IMR-90 (cell line): ENCODE measurements at regions not wholly inside any gene's neighbourhood (a gene's known extent, or its start where the extent isn't known, plus 50 kb on each side); places are given as distances from the start of the nearest gene placed in this dataset.

Experiments used
- ATAC-seq: fragments of 200-7000 bp; cut with Tn5 transposase; 2 replicates; pipeline ENCODE4 v1.9.1; 2020; ENCODE audit warnings: low read depth, mild to moderate bottlenecking, moderate library complexity
- BruUV-seq: library from RNA; stranded (reverse); fragments of 400-500 nt; replicated peaks from 2 replicates; lab custom pipeline; 2021; lab: Mats Ljungman, UMichigan
- CTCF ChIA-PET: fragments of 300-600 bp; formaldehyde crosslinking; extraction: SDS; loops from one replicate; lab custom pipeline; 2021; ENCODE audit warnings: antibody characterized with exemption; lab: Yijun Ruan, JAX
- POLR2A ChIA-PET: fragments of 300-600 bp; sonication (Branson Sonifier 250); formaldehyde crosslinking; loops from one replicate; lab custom pipeline; 2022; ENCODE audit warnings: antibody characterized with exemption; ENCODE audit not compliant: unreplicated experiment; lab: Charles Lee
- DNase-seq: peaks from one replicate; pipeline ENCODE4 v3.0.0; 2013
- H2AFZ ChIP-seq: replicated peaks from 2 replicates; pipeline ENCODE3; 2013; ENCODE audit warnings: low read length, mild to moderate bottlenecking; ENCODE audit not compliant: poor library complexity
- H2AK5ac ChIP-seq: 2 replicates; pipeline ENCODE4 v1.6.1; 2013; ENCODE audit warnings: low read depth, low read length, inconsistent platforms
- H2AK9ac ChIP-seq: replicated peaks from 2 replicates; pipeline ENCODE3; 2013; ENCODE audit warnings: mild to moderate bottlenecking, low read depth, low read length, moderate library complexity; ENCODE audit not compliant: poor library complexity
- H2BK120ac ChIP-seq: 2 replicates; pipeline ENCODE4 v1.6.1; 2013; ENCODE audit warnings: low read depth, low read length, inconsistent platforms
- H2BK15ac ChIP-seq: 3 replicates; pipeline ENCODE4 v1.6.1; 2013; ENCODE audit warnings: low read depth, low read length, inconsistent platforms
- H2BK20ac ChIP-seq: 2 replicates; pipeline ENCODE4 v1.6.1; 2013; ENCODE audit warnings: low read depth, mild to moderate bottlenecking, inconsistent platforms, low read length, moderate library complexity
- H2BK5ac ChIP-seq: 2 replicates; pipeline ENCODE4 v1.6.1; 2013; ENCODE audit warnings: mild to moderate bottlenecking, low read depth, low read length, inconsistent platforms; ENCODE audit not compliant: poor library complexity, severe bottlenecking
- H3K14ac ChIP-seq: replicated peaks from 2 replicates; pipeline ENCODE4 v1.6.1; 2013; ENCODE audit warnings: low read depth, low read length, inconsistent platforms
- H3K18ac ChIP-seq: 2 replicates; pipeline ENCODE4 v1.6.1; 2013; ENCODE audit warnings: low read depth, low read length, control low read depth
- H3K23ac ChIP-seq: 2 replicates; pipeline ENCODE4 v1.6.1; 2013; ENCODE audit warnings: low read depth, low read length, inconsistent platforms
- H3K27ac ChIP-seq: 2 replicates; pipeline ENCODE4 v1.5.1; 2013; ENCODE audit warnings: mild to moderate bottlenecking, control low read depth, low read length; ENCODE audit not compliant: insufficient read depth
- H3K27me3 ChIP-seq: 2 replicates; pipeline ENCODE4 v1.6.1; 2013; ENCODE audit warnings: low read length; ENCODE audit not compliant: control insufficient read depth, insufficient read depth
- H3K36me3 ChIP-seq: 2 replicates; pipeline ENCODE4 v1.6.1; 2013; ENCODE audit warnings: low read length, mixed read lengths; ENCODE audit not compliant: control insufficient read depth, insufficient read depth
- H3K4ac ChIP-seq: 2 replicates; pipeline ENCODE4 v1.6.1; 2013; ENCODE audit warnings: low read depth, low read length, inconsistent platforms
- H3K4me1 ChIP-seq: 2 replicates; pipeline ENCODE4 v1.6.1; 2013; ENCODE audit warnings: low read length, mixed read lengths; ENCODE audit not compliant: control insufficient read depth, insufficient read depth
- H3K4me2 ChIP-seq: 2 replicates; pipeline ENCODE4 v1.6.1; 2013; ENCODE audit warnings: low read depth, mild to moderate bottlenecking, control low read depth, low read length, moderate library complexity
- H3K4me3 ChIP-seq: 2 replicates; pipeline ENCODE4 v1.5.1; 2013; ENCODE audit warnings: low read depth, mild to moderate bottlenecking, control low read depth, low read length, moderate library complexity; ENCODE audit not compliant: insufficient read depth
- H3K56ac ChIP-seq: 2 replicates; pipeline ENCODE4 v1.6.1; 2013; ENCODE audit warnings: low read length, inconsistent platforms; ENCODE audit not compliant: insufficient read depth; ENCODE audit errors: extremely low read depth
- H3K79me1 ChIP-seq, 2 experiments: 2 replicates each; pipeline ENCODE4 v1.6.1; 2013; ENCODE audit warnings: low read length in 2 of 2, inconsistent platforms in 1 of 2, low read depth in 1 of 2
- H3K9ac ChIP-seq: 2 replicates; pipeline ENCODE4 v1.6.1; 2013; ENCODE audit warnings: low read depth, low read length, control low read depth
- H3K9me1 ChIP-seq: 2 replicates; pipeline ENCODE4 v1.6.1; 2013; ENCODE audit warnings: low read length, inconsistent platforms; ENCODE audit not compliant: insufficient read depth
- H3K9me3 ChIP-seq: 2 replicates; pipeline ENCODE4 v1.6.1; 2013; ENCODE audit warnings: low read length; ENCODE audit not compliant: control insufficient read depth, insufficient read depth
- H4K20me1 ChIP-seq: 2 replicates; pipeline ENCODE4 v1.6.1; 2013; ENCODE audit warnings: low read length, inconsistent platforms; ENCODE audit not compliant: insufficient read depth
- H4K5ac ChIP-seq: 2 replicates; pipeline ENCODE4 v1.6.1; 2013; ENCODE audit warnings: mild to moderate bottlenecking, low read depth, low read length, control low read depth
- H4K8ac ChIP-seq, 2 experiments: 2 replicates each; pipeline ENCODE4 v1.6.1; 2013; ENCODE audit warnings: low read depth in 2 of 2, low read length in 2 of 2, control low read depth in 1 of 2, inconsistent platforms in 1 of 2
- H4K91ac ChIP-seq: 2 replicates; pipeline ENCODE4 v1.6.1; 2013; ENCODE audit warnings: low read depth, low read length, inconsistent platforms; ENCODE audit not compliant: insufficient read depth
- RAD21 ChIP-seq: IDR thresholded peaks from 2 replicates; pipeline ENCODE4 v1.6.1; 2012; ENCODE audit warnings: low read length, improper control_type of control experiment
- RCOR1 ChIP-seq: IDR thresholded peaks from 2 replicates; pipeline ENCODE4 v1.6.1; 2012; ENCODE audit warnings: mild to moderate bottlenecking, low read length, improper control_type of control experiment; ENCODE audit not compliant: insufficient replicate concordance
- USF2 ChIP-seq: fragments of 150-350 bp; IDR thresholded peaks from 2 replicates; pipeline ENCODE4 v1.6.1; 2017; ENCODE audit warnings: mild to moderate bottlenecking, antibody characterized with exemption, low read length, low read depth
- WGBS, 2 experiments: methylation state at CpG; one replicate each; pipeline versions ENCODE4 v1.1.5 to v1.1.7; 2013; ENCODE audit warnings: missing lambda C conversion rate in 2 of 2; ENCODE audit not compliant: insufficient read length in 1 of 2; ENCODE audit errors: extremely low coverage in 2 of 2; 5-methylcytosine and 5-hydroxymethylcytosine counted together
- dilution Hi-C: fragments of 300-500 bp; cut with HindIII; formaldehyde crosslinking; loops from one replicate; pipeline ENCODE4 v1.14.3; 2018; ENCODE audit warnings: low sequenced_read_pairs; ENCODE audit not compliant: unreplicated experiment
- in situ Hi-C: fragments of 300-500 bp; cut with MboI; formaldehyde crosslinking; loops from 3 replicates; pipeline ENCODE4 v1.14.3; 2019; ENCODE audit warnings: low sequenced_read_pairs, inconsistent platforms, mixed read lengths
- intact Hi-C: fragments of 100-400 bp; cut with micrococcal nuclease; formaldehyde crosslinking; loops from 2 replicates; pipeline ENCODE4 v1.10.0; 2022

- no peak for TF ChIP-seq USF2
- no peak for TF ChIP-seq RAD21
- no peak for TF ChIP-seq RCOR1
- H4K5ac ChIP-seq: no peak overlapping the region
- H3K9me3 ChIP-seq: no peaks in the 10 kb centered on the region
- DNase-seq (no peak), ATAC-seq (no peak)
- H3K4ac ChIP-seq: no peak overlapping the region
- H2AK9ac ChIP-seq: no peak overlapping the region
- no peak overlapping the region for H3K4me2 ChIP-seq
- dilution Hi-C loops: no loop called here
- H3K56ac ChIP-seq: no peak overlapping the region
- no peak overlapping the region for H3K23ac ChIP-seq
- H3K14ac ChIP-seq: no peak overlapping the region
- no peak overlapping the region for H2AK5ac ChIP-seq
- H2BK5ac ChIP-seq: no peak overlapping the region
- POLR2A ChIA-PET: no interaction called here
- H3K9me1 ChIP-seq: no peaks in the 10 kb centered on the region
- H3K4me1 ChIP-seq: no peaks in the 10 kb centered on the region
- H4K20me1 ChIP-seq: no peaks in the 10 kb centered on the region
- no peaks in the 10 kb centered on the region for H3K36me3 ChIP-seq
- H3K4me3 ChIP-seq: no peak overlapping the region
- peaks cover 9% of the 10 kb centered on the region for H3K27me3 ChIP-seq
- no peak overlapping the region for H2BK20ac ChIP-seq
- in situ Hi-C loops: no loop called here
- H2AFZ ChIP-seq: no peak overlapping the region
- H3K79me1 ChIP-seq: no peaks in the 10 kb centered on the region
- no peak overlapping the region for H4K91ac ChIP-seq
- H3K27ac ChIP-seq: no peak overlapping the region
- no CpG with 5 or more reads among the region's 3 CpGs for WGBS, 2 experiments
- no peak overlapping the region for H4K8ac ChIP-seq
- H3K18ac ChIP-seq: no peak overlapping the region
- no TSS peak for BruUV-seq
- intact Hi-C loops: no loop called here
- no peak overlapping the region for H2BK120ac ChIP-seq
- no peak overlapping the region for H3K9ac ChIP-seq
- no peak overlapping the region for H2BK15ac ChIP-seq
- CTCF ChIA-PET: no interaction called here
Measured at GRCh38 chr2:219824996-219825395, 197.6 kb downstream of the SLC4A3 start.
